IMR-90 (cell line): ENCODE measurements at regions not wholly inside any gene's neighbourhood (a gene's known extent, or its start where the extent isn't known, plus 50 kb on each side); places are given as distances from the start of the nearest gene placed in this dataset.

ENCODE experiments used
- CTCF ChIP-seq: conservative IDR thresholded peaks from 2 replicates; pipeline ENCODE4 v1.5.1; 2012; ENCODE audit warnings: mild to moderate bottlenecking, low read depth, low read length, improper control_type of control experiment
- ELK1 ChIP-seq: fragments of 150-350 bp; IDR thresholded peaks from 2 replicates; pipeline ENCODE4 v1.6.1; 2016; ENCODE audit warnings: low read depth, mild to moderate bottlenecking, low read length, moderate library complexity, borderline replicate concordance

GRCh38 chr1:38500352-38500751 is 359.2 kb downstream of the RRAGC start:
- TF ChIP-seq ELK1 (no peak), CTCF (0 out of 2 replicates have a peak, but pooled peaks have one; percentile 8)
